ENCODE measurements at regions not wholly inside any gene's neighbourhood (a gene's known extent, or its start where the extent isn't known, plus 50 kb on each side); places are given as distances from the start of the nearest gene placed in this dataset.
"Not testable (repeated sequence)": the region's sequence is repeated elsewhere in the genome, so short reads cannot be mapped to it uniquely, and the experiment has no call there.

- no peaks in the 10 kb centered on the region for H3K36me3 ChIP-seq
- TF ChIP-seq EZH2 (IDR thresholded peaks at IDR 0.05) (no peak), CTCF (IDR thresholded peaks at IDR 0.05) (no peak), EZH2phosphoT487 (IDR thresholded peaks at IDR 0.05) (no peak)
- no peaks in the 10 kb centered on the region for H4K20me1 ChIP-seq (ENCODE audit: low read depth)
- H3K4me1 Mint-ChIP-seq, result peaks cover 22% of the 10 kb centered on the region
- H3K4me3 Mint-ChIP-seq, result no peak overlapping the region
- H3K9me3 ChIP-seq (ENCODE audit: low read depth), result no peaks in the 10 kb centered on the region
- H3K9ac ChIP-seq, result no peak overlapping the region
- peaks cover 3% of the 10 kb centered on the region for H3K36me3 Mint-ChIP-seq
- H3K79me2 ChIP-seq (ENCODE audit: low read depth), result no peaks in the 10 kb centered on the region
- H3F3A ChIP-seq (ENCODE audit: low read depth), result no peaks in the 10 kb centered on the region
- H3K27ac Mint-ChIP-seq, result peak overlapping the region; percentile 63
- H3K9me3 Mint-ChIP-seq, result peaks cover 8% of the 10 kb centered on the region
- no peak overlapping the region for H3K4me2 ChIP-seq
- H3K4me3 ChIP-seq, result no peak overlapping the region
- H3K27ac ChIP-seq, result no peak overlapping the region
- H3K27me3 ChIP-seq, result no peaks in the 10 kb centered on the region
- no peak for DNase-seq (ENCODE audit: low spot score)
- peaks cover 2% of the 10 kb centered on the region for H3K27me3 Mint-ChIP-seq (ENCODE audit: insufficient read depth, low read depth)
- H3K4me1 ChIP-seq, result peaks cover 8% of the 10 kb centered on the region
- H2AFZ ChIP-seq (replicated peaks), result no peak overlapping the region
Measured at GRCh38 chr6:5837323-5837722, 169.4 kb downstream of the NRN1 start.

- H3K9me3 Mint-ChIP-seq; H3K4me2 ChIP-seq; H3K4me1 ChIP-seq; H3K27me3 Mint-ChIP-seq (ENCODE audit: insufficient read depth, low read depth); H3K4me3 Mint-ChIP-seq; DNase-seq (ENCODE audit: low spot score); H3F3A ChIP-seq (ENCODE audit: low read depth); H3K27me3 ChIP-seq; H4K20me1 ChIP-seq (ENCODE audit: low read depth); H3K4me3 ChIP-seq; H3K36me3 ChIP-seq; H3K36me3 Mint-ChIP-seq; H3K79me2 ChIP-seq (ENCODE audit: low read depth); H3K27ac Mint-ChIP-seq; H3K27ac ChIP-seq; H3K9me3 ChIP-seq (ENCODE audit: low read depth); H2AFZ ChIP-seq (replicated peaks); H3K9ac ChIP-seq: not testable (repeated sequence)
- peaks cover 27% of the 10 kb centered on the region for H3K4me1 Mint-ChIP-seq
Measured at GRCh38 chr6:5836597-5836996, 170.1 kb downstream of the NRN1 start.

- H3K27ac Mint-ChIP-seq, result no peak overlapping the region
- Histone ChIP-seq H3K4me2 (no peak overlapping the region), H3K79me2 (ENCODE audit: low read depth) (no peaks in the 10 kb centered on the region), H3K9me3 (ENCODE audit: low read depth) (no peaks in the 10 kb centered on the region), H3K4me3 (no peak overlapping the region), H2AFZ (replicated peaks) (no peak overlapping the region), H3K4me1 (no peaks in the 10 kb centered on the region), H3K9ac (no peak overlapping the region), H3F3A (ENCODE audit: low read depth) (no peaks in the 10 kb centered on the region), H3K27ac (no peak overlapping the region), H3K27me3 (no peaks in the 10 kb centered on the region), H4K20me1 (ENCODE audit: low read depth) (no peaks in the 10 kb centered on the region), H3K36me3 (no peaks in the 10 kb centered on the region)
- peaks cover 3% of the 10 kb centered on the region for H3K36me3 Mint-ChIP-seq
- peaks cover 8% of the 10 kb centered on the region for H3K27me3 Mint-ChIP-seq (ENCODE audit: insufficient read depth, low read depth)
- peaks cover 27% of the 10 kb centered on the region for H3K4me1 Mint-ChIP-seq
- H3K9me3 Mint-ChIP-seq, result peaks cover 8% of the 10 kb centered on the region
- H3K4me3 Mint-ChIP-seq, result no peak overlapping the region
- no peak for DNase-seq (ENCODE audit: low spot score)
- TF ChIP-seq EZH2 (IDR thresholded peaks at IDR 0.05), result no peak
- TF ChIP-seq CTCF (IDR thresholded peaks at IDR 0.05), result no peak
- no peak for TF ChIP-seq EZH2phosphoT487 (IDR thresholded peaks at IDR 0.05)
Measured at GRCh38 chr6:5833120-5833519, 173.6 kb downstream of the NRN1 start.

- no peak overlapping the region for H3K4me3 Mint-ChIP-seq
- Histone ChIP-seq H3K79me2 (ENCODE audit: low read depth) (no peaks in the 10 kb centered on the region), H3F3A (ENCODE audit: low read depth) (no peaks in the 10 kb centered on the region), H3K4me1 (no peaks in the 10 kb centered on the region), H2AFZ (replicated peaks) (no peak overlapping the region), H3K9ac (no peak overlapping the region), H3K4me2 (no peak overlapping the region), H3K4me3 (no peak overlapping the region), H3K27ac (no peak overlapping the region), H3K27me3 (no peaks in the 10 kb centered on the region), H3K9me3 (ENCODE audit: low read depth) (no peaks in the 10 kb centered on the region), H3K36me3 (no peaks in the 10 kb centered on the region), H4K20me1 (ENCODE audit: low read depth) (no peaks in the 10 kb centered on the region)
- DNase-seq (ENCODE audit: low spot score), result no peak
- peaks cover 8% of the 10 kb centered on the region for H3K9me3 Mint-ChIP-seq
- peaks cover 8% of the 10 kb centered on the region for H3K27me3 Mint-ChIP-seq (ENCODE audit: insufficient read depth, low read depth)
- no peak overlapping the region for H3K27ac Mint-ChIP-seq
- H3K36me3 Mint-ChIP-seq, result peaks cover 3% of the 10 kb centered on the region
- no peak for TF ChIP-seq EZH2 (IDR thresholded peaks at IDR 0.05)
- H3K4me1 Mint-ChIP-seq, result peaks cover 31% of the 10 kb centered on the region
Measured at GRCh38 chr6:5832668-5833067, 174.1 kb downstream of the NRN1 start.

- not testable (repeated sequence) for H3K36me3 Mint-ChIP-seq; H3K27me3 Mint-ChIP-seq (ENCODE audit: insufficient read depth, low read depth); H3K79me2 ChIP-seq (ENCODE audit: low read depth); H3K9me3 ChIP-seq (ENCODE audit: low read depth); DNase-seq (ENCODE audit: low spot score); H3K9ac ChIP-seq; H3K36me3 ChIP-seq; H3K4me1 ChIP-seq; H3K9me3 Mint-ChIP-seq; H3K27ac Mint-ChIP-seq; H3K27me3 ChIP-seq; H3K4me3 ChIP-seq; H3K4me3 Mint-ChIP-seq; H4K20me1 ChIP-seq (ENCODE audit: low read depth); H3K27ac ChIP-seq; H3F3A ChIP-seq (ENCODE audit: low read depth)
- Histone ChIP-seq H2AFZ (replicated peaks) (peak overlapping the region; percentile 79), H3K4me2 (peak overlapping the region; percentile 13)
- H3K4me1 Mint-ChIP-seq, result peaks cover 41% of the 10 kb centered on the region
Measured at GRCh38 chr6:5831219-5831862, 175.4 kb downstream of the NRN1 start.

Data from neural progenitor cell (in vitro differentiated cells).